GM12878 (cell line): ENCODE measurements at regions not wholly inside any gene's neighbourhood (a gene's known extent, or its start where the extent isn't known, plus 50 kb on each side); places are given as distances from the start of the nearest gene placed in this dataset.

ENCODE experiments used
- ATAC-seq: fragments of 200-7000 bp; cut with Tn5 transposase; 3 replicates; pipeline ENCODE4 v1.9.1; 2020; ENCODE audit warnings: mild to moderate bottlenecking, moderate library complexity
- BruUV-seq: library from RNA; stranded (reverse); fragments of 400-500 nt; replicated peaks from 2 replicates; lab custom pipeline; 2021; lab: Mats Ljungman, UMichigan
- CTCF ChIA-PET: fragments of 300-600 bp; sonication (Branson Sonifier 250); formaldehyde crosslinking; extraction: SDS; loops from one replicate; lab custom pipeline; 2021; ENCODE audit warnings: inconsistent platforms; lab: Yijun Ruan, JAX
- POLR2A ChIA-PET: fragments of 350-600 bp; formaldehyde crosslinking; extraction: SDS; loops from one replicate; lab custom pipeline; 2021; ENCODE audit warnings: inconsistent platforms; lab: Charles Lee
- RAD21 ChIA-PET: fragments of 300-600 bp; sonication (Branson Sonifier 250); formaldehyde crosslinking; loops from one replicate; lab custom pipeline; 2023; ENCODE audit warnings: antibody characterized with exemption; ENCODE audit not compliant: unreplicated experiment; lab: Charles Lee
- SMC1A ChIA-PET: fragments of 300-600 bp; sonication (Branson Sonifier 250); formaldehyde crosslinking; loops from one replicate; lab custom pipeline; 2023; ENCODE audit not compliant: unreplicated experiment, uncharacterized antibody; lab: Charles Lee
- DNase-seq: peaks from one replicate; pipeline ENCODE4 v3.0.0-alpha.2; 2011; ENCODE audit warnings: low read depth, low spot score
- FAIRE-seq: peaks from 3 replicates; lab custom pipeline; 2011; peaks lifted over from hg19 to GRCh38; lab: Jason Lieb, UNC
- H2AFZ ChIP-seq: 2 replicates; pipeline ENCODE4 v1.6.0; 2011; ENCODE audit warnings: low read depth, low read length, control low read depth; ENCODE audit not compliant: control insufficient read depth
- H3K27ac ChIP-seq: 2 replicates; pipeline ENCODE4 v1.5.1; 2011; ENCODE audit warnings: control low read depth; ENCODE audit not compliant: control insufficient read depth, insufficient read depth
- H3K27me3 ChIP-seq, 2 experiments: replicated peaks in 1 of 2; 2 replicates each; pipeline versions ENCODE4 v1.6.0 to v1.6.1; 2011; ENCODE audit warnings: low read length in 1 of 2; ENCODE audit not compliant: control insufficient read depth in 2 of 2, insufficient read depth in 2 of 2
- H3K36me3 ChIP-seq, 2 experiments: 2 replicates each; pipeline ENCODE4 v1.5.1; 2011; ENCODE audit warnings: low read length in 1 of 2; ENCODE audit not compliant: control insufficient read depth in 2 of 2, insufficient read depth in 2 of 2
- H3K4me1 ChIP-seq: 2 replicates; pipeline ENCODE4 v1.6.1; 2011; ENCODE audit warnings: mild to moderate bottlenecking, low read length, moderate library complexity, mixed read lengths; ENCODE audit not compliant: control insufficient read depth, insufficient read depth
- H3K4me2 ChIP-seq: 2 replicates; pipeline ENCODE4 v1.6.0; 2011; ENCODE audit warnings: control low read depth; ENCODE audit not compliant: control insufficient read depth, insufficient read depth
- H3K4me3 ChIP-seq: fragments of 200-600 bp; sonication (generic); 2 replicates; pipeline ENCODE4 v1.5.1; 2016
- H3K79me2 ChIP-seq: 2 replicates; pipeline ENCODE4 v1.6.0; 2011; ENCODE audit warnings: low read length; ENCODE audit not compliant: control insufficient read depth, insufficient read depth
- H3K9ac ChIP-seq: 2 replicates; pipeline ENCODE4 v1.8.0; 2011; ENCODE audit warnings: low read length, control low read depth, mixed read lengths; ENCODE audit not compliant: control insufficient read depth, insufficient read depth
- H3K9me3 ChIP-seq: replicated peaks from 3 replicates; pipeline ENCODE4 v1.5.1; 2011; ENCODE audit warnings: mild to moderate bottlenecking, low read length; ENCODE audit not compliant: control insufficient read depth, insufficient read depth
- H4K20me1 ChIP-seq: 2 replicates; pipeline ENCODE4 v1.6.0; 2011; ENCODE audit not compliant: control insufficient read depth, insufficient read depth
- EP300 ChIP-seq, 2 experiments: fragments of 150-350 bp in 1 of 2; IDR thresholded peaks; 2 replicates each; pipeline ENCODE4 v1.6.1; 2011 to 2012; ENCODE audit warnings: low read depth in 2 of 2, low read length in 2 of 2, borderline replicate concordance in 1 of 2, improper control_type of control experiment in 1 of 2, inconsistent platforms in 1 of 2; ENCODE audit not compliant: control insufficient read depth in 1 of 2
- ESRRA ChIP-seq: IDR thresholded peaks from 2 replicates; pipeline ENCODE4 v1.6.1; 2012; ENCODE audit warnings: mild to moderate bottlenecking, low read length, improper control_type of control experiment
- KLF5 ChIP-seq: fragments of 450-650 bp; IDR thresholded peaks from 2 replicates; pipeline ENCODE4 v1.6.1; 2014; ENCODE audit warnings: mild to moderate bottlenecking; ENCODE audit not compliant: partially characterized antibody
- MYB ChIP-seq: fragments of 150-350 bp; IDR thresholded peaks from 2 replicates; pipeline ENCODE4 v1.6.1; 2014; ENCODE audit warnings: mild to moderate bottlenecking, low read depth, low read length, borderline replicate concordance
- RAD51 ChIP-seq: fragments of 450-650 bp; IDR thresholded peaks from 2 replicates; pipeline ENCODE4 v1.6.1; 2016; ENCODE audit warnings: moderate library complexity, mild to moderate bottlenecking, inconsistent platforms
- SPI1 ChIP-seq: IDR thresholded peaks from 2 replicates; pipeline ENCODE4 v1.6.1; 2011; ENCODE audit warnings: low read depth, mild to moderate bottlenecking, low read length, moderate library complexity, borderline replicate concordance; ENCODE audit not compliant: insufficient read depth
- TCF12 ChIP-seq: IDR thresholded peaks from 2 replicates; pipeline ENCODE4 v1.6.1; 2011; ENCODE audit warnings: low read depth, mild to moderate bottlenecking, low read length
- TCF7 ChIP-seq: IDR thresholded peaks from 2 replicates; pipeline ENCODE4 v1.6.1; 2014; ENCODE audit warnings: antibody characterized with exemption, borderline replicate concordance
- WGBS: methylation state at CpG from one replicate; pipeline ENCODE4 v1.1.6; 2016; ENCODE audit warnings: low lambda C conversion rate; ENCODE audit not compliant: insufficient replicate concordance, insufficient coverage; ENCODE audit errors: missing lambda C conversion rate; 5-methylcytosine and 5-hydroxymethylcytosine counted together
- in situ Hi-C: fragments of 300-500 bp; cut with MboI; formaldehyde crosslinking; loops from 9 replicates; pipeline ENCODE4 v1.14.3; 2018; ENCODE audit warnings: mixed read lengths
- intact Hi-C: fragments of 100-400 bp; cut with micrococcal nuclease; formaldehyde crosslinking; loops from one replicate; pipeline ENCODE4 v1.14.2; 2022; ENCODE audit not compliant: unreplicated experiment
- TF ChIP-seq, protein P1 (sequence below): IDR thresholded peaks from 2 replicates; pipeline ENCODE4 v1.6.1; 2012; ENCODE audit warnings: low read depth, low read length, improper control_type of control experiment
- TF ChIP-seq, protein P2 (sequence below): fragments of 150-350 bp; IDR thresholded peaks from 2 replicates; pipeline ENCODE4 v1.6.1; 2014; ENCODE audit warnings: mild to moderate bottlenecking, low read depth, low read length
- TF ChIP-seq, protein P3 (sequence below): fragments of 450-650 bp; conservative IDR thresholded peaks from 2 replicates; pipeline ENCODE4 v1.6.1; 2017; ENCODE audit warnings: mild to moderate bottlenecking, moderate library complexity

DNA sequence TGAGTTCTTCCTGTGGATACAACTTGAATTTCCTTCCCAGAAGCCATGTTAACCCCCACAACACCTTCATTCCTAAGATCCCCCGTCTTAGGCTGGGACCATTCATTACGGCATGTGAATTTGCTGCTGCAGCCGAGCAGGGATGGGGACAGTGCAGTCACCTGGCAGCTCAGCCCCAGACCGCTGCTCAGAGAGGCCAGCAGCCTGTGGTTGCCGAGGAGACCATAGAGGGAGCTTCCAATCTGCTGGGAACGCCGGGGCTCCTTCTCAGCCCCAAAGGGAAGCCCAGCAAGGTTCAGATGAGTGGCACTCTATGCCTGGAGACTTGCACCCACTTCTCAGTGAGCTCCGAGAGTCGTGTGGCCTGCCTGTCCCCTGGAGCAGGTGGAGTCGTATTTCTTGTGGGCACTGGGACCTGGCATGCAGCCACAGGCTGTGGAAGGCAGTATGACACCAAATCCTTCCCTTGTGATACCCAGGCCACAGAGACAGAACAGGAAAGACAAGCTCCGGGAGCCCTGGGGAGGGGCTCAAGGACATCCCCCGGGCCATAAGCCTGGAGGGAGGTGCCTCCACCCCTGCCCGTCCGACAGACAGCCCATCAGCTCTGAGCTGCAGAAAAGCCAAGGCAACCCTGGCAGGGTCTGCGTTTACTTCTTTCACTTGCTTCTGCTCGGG is 167.3 kb downstream of the FAM43A start (continued):
- TF ChIP-seq, protein P1, sequence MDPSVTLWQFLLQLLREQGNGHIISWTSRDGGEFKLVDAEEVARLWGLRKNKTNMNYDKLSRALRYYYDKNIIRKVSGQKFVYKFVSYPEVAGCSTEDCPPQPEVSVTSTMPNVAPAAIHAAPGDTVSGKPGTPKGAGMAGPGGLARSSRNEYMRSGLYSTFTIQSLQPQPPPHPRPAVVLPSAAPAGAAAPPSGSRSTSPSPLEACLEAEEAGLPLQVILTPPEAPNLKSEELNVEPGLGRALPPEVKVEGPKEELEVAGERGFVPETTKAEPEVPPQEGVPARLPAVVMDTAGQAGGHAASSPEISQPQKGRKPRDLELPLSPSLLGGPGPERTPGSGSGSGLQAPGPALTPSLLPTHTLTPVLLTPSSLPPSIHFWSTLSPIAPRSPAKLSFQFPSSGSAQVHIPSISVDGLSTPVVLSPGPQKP = no peak
- TF ChIP-seq, protein P2, sequence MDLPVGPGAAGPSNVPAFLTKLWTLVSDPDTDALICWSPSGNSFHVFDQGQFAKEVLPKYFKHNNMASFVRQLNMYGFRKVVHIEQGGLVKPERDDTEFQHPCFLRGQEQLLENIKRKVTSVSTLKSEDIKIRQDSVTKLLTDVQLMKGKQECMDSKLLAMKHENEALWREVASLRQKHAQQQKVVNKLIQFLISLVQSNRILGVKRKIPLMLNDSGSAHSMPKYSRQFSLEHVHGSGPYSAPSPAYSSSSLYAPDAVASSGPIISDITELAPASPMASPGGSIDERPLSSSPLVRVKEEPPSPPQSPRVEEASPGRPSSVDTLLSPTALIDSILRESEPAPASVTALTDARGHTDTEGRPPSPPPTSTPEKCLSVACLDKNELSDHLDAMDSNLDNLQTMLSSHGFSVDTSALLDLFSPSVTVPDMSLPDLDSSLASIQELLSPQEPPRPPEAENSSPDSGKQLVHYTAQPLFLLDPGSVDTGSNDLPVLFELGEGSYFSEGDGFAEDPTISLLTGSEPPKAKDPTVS = no peak
- TF ChIP-seq EP300 (IDR thresholded peaks at IDR 0.05; ENCODE audit: borderline replicate concordance in 1 of 2, control insufficient read depth in 1 of 2, low read depth in 2 of 2, low read length in 2 of 2) (no peak), RAD51 (no peak), MYB (no peak), ESRRA (no peak), TCF7 (no peak)

DNA sequence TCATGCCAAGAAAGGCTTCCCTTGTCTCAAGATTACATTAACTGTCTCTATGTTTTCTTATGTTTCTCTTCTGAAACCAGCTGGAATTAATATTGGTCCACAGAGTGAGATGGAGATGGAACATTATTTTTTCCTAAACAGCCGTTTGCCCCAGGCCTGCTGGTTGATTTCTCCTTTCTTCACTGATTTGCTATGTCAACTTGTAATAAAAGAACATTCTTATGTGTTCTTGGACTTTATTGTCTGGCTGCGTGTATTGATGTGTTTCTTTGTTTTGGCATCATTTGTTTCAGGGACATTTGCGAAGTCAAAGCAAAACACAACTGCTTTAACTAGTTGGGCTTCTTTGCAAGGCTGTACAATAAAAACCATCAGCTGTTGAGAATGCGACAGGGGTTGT is 168.5 kb downstream of the FAM43A start:
- WGBS = 66% methylated on average over 4 of the region's 4 CpGs
- RAD21 ChIA-PET = no interaction called here
- POLR2A ChIA-PET = no interaction called here
- BruUV-seq = no TSS peak
- FAIRE-seq (no peak), DNase-seq (no peak), ATAC-seq (no peak)
- Histone ChIP-seq H3K36me3 (no peaks in the 10 kb centered on the region), H3K4me2 (no peak overlapping the region), H2AFZ (no peak overlapping the region), H3K4me1 (no peaks in the 10 kb centered on the region), H3K27me3 (peaks cover 0 to 4% of the 10 kb centered on the region in 2 experiments; a peak in 2 of 4 replicates), H3K4me3 (no peak overlapping the region), H3K9ac (no peak overlapping the region), H3K9me3 (no peaks in the 10 kb centered on the region), H3K27ac (no peak overlapping the region), H4K20me1 (no peaks in the 10 kb centered on the region), H3K79me2 (no peaks in the 10 kb centered on the region)
- SMC1A ChIA-PET = interaction anchor here (1.2 kb wide), 1 partner anchor 172 kb away, joined by 3 read pairs; no protein-coding TSS in a partner anchor
- intact Hi-C loops = no loop called here
- CTCF ChIA-PET = no interaction called here
- in situ Hi-C loops = no loop called here
- no peak for TF ChIP-seq TCF12
- TF ChIP-seq, protein P3, sequence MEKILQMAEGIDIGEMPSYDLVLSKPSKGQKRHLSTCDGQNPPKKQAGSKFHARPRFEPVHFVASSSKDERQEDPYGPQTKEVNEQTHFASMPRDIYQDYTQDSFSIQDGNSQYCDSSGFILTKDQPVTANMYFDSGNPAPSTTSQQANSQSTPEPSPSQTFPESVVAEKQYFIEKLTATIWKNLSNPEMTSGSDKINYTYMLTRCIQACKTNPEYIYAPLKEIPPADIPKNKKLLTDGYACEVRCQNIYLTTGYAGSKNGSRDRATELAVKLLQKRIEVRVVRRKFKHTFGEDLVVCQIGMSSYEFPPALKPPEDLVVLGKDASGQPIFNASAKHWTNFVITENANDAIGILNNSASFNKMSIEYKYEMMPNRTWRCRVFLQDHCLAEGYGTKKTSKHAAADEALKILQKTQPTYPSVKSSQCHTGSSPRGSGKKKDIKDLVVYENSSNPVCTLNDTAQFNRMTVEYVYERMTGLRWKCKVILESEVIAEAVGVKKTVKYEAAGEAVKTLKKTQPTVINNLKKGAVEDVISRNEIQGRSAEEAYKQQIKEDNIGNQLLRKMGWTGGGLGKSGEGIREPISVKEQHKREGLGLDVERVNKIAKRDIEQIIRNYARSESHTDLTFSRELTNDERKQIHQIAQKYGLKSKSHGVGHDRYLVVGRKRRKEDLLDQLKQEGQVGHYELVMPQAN = no peak
- no peak for TF ChIP-seq KLF5
- TF ChIP-seq SPI1 = no peak
